ENCODE measurements at regions not wholly inside any gene's neighbourhood (a gene's known extent, or its start where the extent isn't known, plus 50 kb on each side); places are given as distances from the start of the nearest gene placed in this dataset.

DNA sequence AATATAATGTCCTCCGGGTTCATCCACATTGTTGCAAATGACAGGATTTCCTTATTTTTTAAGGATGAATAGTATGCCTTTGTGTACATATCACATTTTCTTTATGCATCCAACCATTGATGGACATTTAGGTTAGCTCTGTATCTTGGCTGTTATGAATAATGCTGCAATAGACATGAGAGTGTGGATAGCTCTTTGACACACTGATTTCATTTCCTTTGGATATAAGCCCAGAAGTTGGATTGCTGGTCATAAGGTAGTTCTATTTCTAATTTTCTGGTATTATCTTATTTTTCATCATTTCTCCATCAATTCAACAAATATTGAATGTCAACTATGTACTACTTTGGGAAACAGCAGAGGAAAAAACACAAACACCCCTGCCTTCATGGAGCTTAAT, 423.3 kb downstream of the MTX2 start:
- in situ Hi-C loops (cut with HindIII; ENCODE audit: low pct_ligation_motif_present, low pct_unique_long_range_greater_than_20kb, low sequenced_read_pairs) = no loop called here

DNA sequence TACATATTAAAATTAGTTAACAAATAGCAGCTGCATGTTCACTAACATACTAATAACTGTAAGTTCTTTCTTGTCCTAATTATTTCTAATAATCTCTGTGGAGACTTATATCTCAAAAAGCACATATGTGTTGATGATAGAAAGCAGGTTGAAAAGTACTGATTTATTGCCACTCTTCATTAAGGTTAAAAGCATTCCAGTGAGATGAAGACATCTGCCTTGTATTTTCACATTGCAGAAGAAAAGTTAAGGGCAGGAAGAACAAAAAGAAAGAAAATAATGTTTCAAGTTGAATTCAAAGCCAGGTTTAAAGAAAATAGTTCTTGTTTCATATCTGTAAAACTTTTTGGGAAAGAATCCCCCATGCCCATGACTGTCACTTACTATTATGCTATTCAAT, 429.9 kb downstream of the MTX2 start:
- no peak for DNase-seq
- in situ Hi-C loops (cut with HindIII; ENCODE audit: low pct_ligation_motif_present, low pct_unique_long_range_greater_than_20kb, low sequenced_read_pairs) = no loop called here

More for the DNA sequence above, 423.3 kb downstream of the MTX2 start:
- no peak for DNase-seq

DNA sequence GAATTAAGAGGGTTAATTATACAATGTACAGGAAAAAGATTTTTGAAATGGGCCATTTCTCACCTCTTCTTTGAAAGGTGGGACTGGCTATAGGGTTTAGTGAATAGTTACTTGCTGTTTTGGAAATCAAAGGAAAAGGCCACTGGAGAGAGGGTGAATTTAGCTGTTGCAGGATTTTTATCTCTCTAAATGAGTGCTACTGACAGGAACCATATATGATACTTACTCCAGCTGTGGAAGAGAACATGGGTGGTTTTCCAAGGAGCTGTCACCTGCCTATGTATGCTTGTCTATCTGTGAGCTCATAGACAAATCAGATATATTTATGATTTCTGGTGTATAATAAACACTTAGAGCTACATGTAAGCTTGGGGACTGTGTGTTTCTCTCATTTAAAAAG, 430.4 kb downstream of the MTX2 start:
- in situ Hi-C loops (cut with HindIII; ENCODE audit: low pct_ligation_motif_present, low pct_unique_long_range_greater_than_20kb, low sequenced_read_pairs) = no loop called here

DNA sequence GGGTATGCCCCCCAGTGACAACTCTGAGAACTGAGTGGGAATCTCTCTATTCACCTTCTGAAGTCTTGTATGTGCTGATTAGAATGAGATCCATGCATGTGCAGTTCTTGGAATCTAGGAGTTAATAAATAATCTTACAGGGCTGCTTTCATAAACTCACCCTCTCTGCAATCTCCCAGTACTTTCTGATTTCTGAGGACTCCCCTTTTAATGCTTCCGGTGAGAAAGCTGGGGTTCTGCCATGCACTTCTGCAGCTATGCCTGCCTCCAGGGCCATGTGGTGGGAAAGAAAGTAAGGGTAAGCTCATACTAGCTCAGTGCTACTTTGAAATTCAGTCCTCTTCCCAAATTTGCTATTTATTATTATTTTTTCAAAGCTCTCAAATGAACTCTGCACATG, 432.9 kb downstream of the MTX2 start:
- in situ Hi-C loops (cut with HindIII; ENCODE audit: low pct_ligation_motif_present, low pct_unique_long_range_greater_than_20kb, low sequenced_read_pairs) = no loop called here
- peak; percentile 21 for DNase-seq

More for the DNA sequence above, 430.4 kb downstream of the MTX2 start:
- DNase-seq = no peak

DNA sequence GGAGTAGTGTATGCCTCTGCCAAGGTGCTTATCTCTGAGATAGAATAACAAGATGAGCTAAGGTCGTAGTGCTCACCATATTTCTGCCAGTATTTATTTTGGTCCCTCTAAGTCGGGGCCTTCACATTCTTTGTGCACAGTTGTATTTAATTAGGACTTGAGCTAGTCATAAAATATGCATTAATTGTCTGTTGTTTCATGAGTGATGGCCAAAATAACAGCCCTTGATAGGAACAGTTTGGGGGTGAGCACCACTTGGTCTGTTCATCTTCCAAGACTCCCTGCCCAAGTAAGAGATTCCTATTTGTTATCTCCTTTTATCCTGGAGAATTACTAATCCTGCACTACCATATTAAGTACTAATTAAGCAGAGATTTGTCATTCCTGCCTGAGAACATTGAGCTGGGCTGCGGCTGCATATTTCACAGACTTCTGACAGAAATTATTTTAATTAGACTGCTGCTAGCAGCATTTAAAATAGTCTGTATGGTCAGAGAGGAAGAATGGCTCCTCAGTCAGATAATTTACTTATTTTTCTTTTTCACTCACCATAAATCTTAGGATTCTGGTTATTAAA, 435.1 kb downstream of the MTX2 start:
- no peak for DNase-seq
- in situ Hi-C loops (cut with HindIII; ENCODE audit: low pct_ligation_motif_present, low pct_unique_long_range_greater_than_20kb, low sequenced_read_pairs) = no loop called here

DNA sequence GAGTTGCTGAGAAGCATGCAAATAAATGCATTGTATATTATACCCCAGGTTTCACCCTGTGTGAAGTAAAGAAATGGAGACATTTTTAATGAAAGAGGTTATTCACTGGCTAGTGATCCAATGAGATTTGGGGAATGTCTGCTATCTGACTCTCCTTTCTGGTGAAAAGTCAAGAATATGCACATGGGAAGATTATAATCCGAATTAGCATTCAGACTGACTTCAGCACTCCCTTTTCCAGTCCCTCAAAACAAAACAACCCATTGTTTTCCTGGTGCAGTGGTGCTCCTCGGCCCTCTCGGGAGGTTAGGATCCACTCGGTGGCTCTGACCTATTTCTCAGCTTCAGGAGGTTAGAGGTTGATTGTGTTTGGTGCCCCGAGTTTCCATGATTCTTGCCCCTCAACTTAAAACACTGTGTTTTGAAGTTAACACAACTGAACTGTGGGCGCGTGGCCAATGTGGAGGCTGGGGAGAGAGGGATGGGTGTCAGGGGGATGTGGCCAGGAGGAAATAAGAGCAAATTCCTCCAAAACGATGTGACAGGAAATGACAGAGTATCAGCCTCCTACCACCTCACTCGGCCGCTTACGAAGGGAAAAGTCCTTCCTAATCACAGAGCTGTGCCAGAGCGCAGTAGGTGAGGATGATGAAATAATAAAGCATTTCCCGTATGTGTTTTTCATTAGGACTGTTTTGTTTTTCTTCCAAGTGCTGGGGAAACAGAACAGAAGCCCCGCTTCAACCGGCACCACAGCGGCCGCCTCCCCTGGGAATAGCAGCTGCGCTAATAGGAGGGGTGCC, 440.1 kb downstream of the MTX2 start:
- no peak for DNase-seq
- in situ Hi-C loops (cut with HindIII; ENCODE audit: low pct_ligation_motif_present, low pct_unique_long_range_greater_than_20kb, low sequenced_read_pairs) = no loop called here

DNA sequence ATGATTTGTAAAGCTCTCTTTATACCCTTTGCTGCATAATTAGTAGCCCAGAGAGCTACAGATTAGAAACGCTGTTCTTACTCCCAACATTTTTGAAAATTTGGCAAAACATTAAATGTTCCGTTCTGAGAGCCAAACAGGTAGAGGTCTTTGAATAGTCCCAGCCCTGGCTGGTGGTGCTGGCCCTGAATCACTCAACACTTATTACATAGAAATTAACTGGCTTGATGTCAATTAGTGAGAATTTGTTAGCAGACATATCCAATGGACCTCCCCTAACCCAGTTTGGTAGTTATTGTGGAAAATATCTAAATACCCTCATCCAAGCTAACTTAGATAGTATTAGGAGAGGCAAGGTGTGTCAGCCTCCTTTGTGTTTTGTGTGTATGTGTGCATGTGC, 440.7 kb downstream of the MTX2 start:
- in situ Hi-C loops (cut with HindIII; ENCODE audit: low pct_ligation_motif_present, low pct_unique_long_range_greater_than_20kb, low sequenced_read_pairs) = no loop called here
- no peak for DNase-seq

DNA sequence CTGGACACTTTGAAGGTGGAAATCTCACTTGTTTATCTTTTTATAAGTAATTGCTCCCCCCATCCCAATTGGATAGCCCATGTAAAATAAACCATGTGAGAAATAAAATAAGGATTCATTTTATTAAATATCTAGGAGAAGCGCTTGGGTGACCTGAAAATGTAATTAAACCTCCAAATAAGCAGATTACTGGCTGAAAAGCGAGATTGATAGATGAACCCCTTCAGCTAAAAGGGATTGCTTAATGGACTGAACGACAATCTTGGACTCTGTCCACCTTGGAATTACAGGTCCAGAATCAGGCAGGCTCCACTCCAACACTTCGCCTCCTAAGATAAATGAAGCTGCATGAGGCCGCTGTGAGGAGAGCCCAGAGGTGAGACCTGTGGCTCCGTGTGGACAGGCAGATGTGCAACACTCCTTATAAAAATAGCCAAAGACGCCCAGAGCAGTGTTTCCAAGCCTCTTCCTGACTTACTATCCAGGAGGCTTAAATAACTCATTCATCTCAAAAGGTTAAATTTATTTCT, 441.5 kb downstream of the MTX2 start:
- DNase-seq = no peak
- in situ Hi-C loops (cut with HindIII; ENCODE audit: low pct_ligation_motif_present, low pct_unique_long_range_greater_than_20kb, low sequenced_read_pairs) = no loop called here

DNA sequence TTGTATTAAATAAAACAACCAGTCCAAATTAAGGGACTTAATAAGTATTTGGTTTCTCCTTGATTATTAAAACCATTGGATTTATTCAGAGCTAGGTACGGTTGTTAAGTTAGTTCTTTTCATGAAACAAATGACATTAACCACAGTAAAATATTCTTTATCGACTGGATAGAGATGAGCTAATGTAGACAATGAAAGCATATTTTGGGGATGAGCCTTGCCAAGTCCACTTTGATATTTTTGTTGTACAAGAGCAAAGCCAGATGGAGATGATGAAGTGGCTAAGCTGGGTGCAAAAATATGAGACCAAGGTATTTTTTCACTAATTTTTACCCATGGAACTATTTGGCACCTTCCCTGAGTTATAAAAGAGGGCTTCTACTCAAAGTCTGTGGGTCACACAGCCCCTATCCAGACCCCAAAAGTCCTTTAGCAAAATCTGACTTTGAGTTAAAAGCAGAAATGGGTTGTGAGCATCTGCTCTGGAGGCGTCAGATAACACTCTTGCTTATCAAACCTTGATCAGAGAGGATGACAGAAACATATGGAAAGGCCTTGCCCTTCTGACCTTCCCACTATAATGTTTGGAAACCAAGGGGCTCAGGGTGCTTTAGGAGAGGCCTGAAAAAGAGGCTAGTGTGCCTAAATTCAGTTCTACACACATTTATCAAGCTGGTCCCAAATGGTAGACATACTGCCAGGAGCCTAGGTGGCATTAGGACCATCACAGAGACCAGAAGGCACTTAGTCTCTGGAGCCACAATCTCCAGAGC, 456.8 kb downstream of the MTX2 start:
- no peak for DNase-seq
- in situ Hi-C loops (cut with HindIII; ENCODE audit: low pct_ligation_motif_present, low pct_unique_long_range_greater_than_20kb, low sequenced_read_pairs) = no loop called here

DNA sequence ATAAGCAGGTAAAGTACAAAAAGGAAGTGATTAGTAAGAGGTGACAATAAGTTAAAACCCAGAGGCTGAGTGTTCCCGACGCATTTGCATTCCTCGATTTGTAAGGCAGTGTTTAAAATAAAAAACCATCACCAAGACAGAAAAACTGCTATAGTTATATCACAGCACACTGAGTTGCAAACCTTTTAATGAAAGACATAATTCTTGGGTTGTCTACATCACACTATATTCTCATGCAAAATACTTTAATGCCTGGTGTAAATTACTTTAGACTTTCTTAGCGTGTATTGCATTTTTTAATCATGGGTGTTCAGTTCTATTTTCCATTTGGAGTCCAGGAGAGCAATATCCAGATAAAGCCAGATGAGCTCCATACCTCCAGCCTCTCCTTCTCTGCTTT, 458.5 kb downstream of the MTX2 start:
- in situ Hi-C loops (cut with HindIII; ENCODE audit: low pct_ligation_motif_present, low pct_unique_long_range_greater_than_20kb, low sequenced_read_pairs) = no loop called here
- no peak for DNase-seq

DNA sequence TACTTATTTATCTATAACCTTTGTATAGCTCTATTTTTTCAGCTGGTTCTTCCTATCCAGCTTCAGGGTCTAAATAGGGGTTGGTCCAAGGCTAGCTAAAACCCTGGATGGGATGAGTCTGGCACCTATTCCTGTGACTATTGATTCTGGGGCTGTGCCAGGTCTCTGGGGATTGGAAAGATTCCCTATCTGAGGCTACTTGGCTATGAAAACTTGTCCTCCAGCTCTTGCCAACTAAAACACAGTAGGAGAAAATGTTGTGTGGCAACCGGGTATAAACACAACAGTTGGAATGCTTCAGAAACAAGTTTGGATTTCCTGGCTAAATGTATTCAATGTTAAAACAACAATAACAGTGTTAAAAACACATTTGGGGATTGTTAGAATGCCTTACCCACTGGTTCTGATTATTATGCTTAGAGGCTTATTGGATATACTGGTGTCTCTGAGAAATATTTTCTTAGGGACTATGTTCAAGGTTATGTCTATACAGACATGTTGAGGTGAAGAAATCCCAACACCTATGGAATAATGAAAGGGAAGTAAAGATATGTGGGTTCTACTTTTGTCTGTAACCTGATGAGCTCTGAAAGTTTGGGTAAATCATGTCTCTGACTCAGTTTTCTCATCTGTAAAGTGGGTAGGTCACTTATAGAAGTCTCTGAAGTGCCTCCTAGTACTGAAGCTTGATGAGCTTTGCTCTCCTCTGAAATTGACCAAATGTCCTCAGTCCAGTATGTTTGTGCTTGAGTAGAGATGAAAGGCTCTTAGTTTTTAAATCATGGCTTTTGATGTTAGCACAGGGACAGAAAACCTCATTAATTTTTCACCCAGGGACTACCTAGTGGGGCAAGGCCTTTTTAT, 460.7 kb downstream of the MTX2 start:
- DNase-seq = no peak
- in situ Hi-C loops (cut with HindIII; ENCODE audit: low pct_ligation_motif_present, low pct_unique_long_range_greater_than_20kb, low sequenced_read_pairs) = no loop called here

DNA sequence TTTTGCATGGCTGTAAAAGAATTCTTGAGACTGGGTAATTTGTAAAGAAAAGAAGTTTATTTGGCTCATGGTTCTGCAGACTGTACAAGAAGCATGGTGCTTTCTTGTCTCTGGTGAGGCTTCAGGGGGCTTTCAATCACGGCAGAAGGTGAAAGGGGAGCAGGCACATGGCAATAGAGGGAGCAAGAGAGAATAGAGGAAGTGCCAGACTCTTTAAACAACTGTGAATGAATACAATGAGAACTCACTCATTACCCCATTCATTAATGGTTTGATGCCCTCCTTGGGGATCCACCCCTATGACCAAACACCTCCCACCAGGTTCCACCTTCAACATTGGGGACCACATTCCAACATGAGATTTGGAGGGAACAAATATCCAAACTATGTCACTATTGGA, 463.5 kb downstream of the MTX2 start:
- no peak for DNase-seq
- in situ Hi-C loops (cut with HindIII; ENCODE audit: low pct_ligation_motif_present, low pct_unique_long_range_greater_than_20kb, low sequenced_read_pairs) = no loop called here

DNA sequence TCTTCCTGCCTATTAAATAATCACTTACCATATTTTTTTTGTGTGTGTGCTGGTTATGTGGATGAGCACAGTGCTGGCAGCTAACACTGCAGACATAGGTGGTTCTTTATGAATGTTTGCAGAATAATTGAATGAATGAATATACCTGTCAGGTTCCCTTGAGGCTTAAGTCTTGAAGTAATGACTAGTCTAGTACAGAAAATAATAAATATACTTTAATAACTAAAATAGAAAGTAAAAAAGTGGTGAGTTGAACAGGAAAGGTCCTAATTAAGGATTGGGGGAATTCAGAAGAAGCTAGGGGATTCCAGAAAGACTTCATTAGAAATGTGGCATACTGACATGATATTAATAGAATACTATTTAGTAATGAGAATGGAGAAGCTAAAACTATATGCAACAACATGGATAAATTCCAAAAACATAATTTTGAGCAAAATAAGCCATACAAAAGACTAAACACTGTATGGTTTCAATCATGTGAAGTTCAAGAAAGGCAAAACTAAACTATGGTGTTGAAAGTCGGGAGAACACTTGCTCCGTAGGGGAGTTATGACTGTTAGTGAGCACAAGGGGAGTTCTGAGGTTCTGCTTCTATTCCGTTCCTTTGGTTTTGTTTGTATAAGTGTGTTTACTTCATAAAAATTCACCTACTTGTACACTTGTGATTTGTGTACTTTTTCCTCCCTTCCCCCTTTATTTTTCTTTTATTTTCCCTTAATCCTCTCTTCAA, 464.6 kb downstream of the MTX2 start:
- in situ Hi-C loops (cut with HindIII; ENCODE audit: low pct_ligation_motif_present, low pct_unique_long_range_greater_than_20kb, low sequenced_read_pairs) = no loop called here
- no peak for DNase-seq

DNA sequence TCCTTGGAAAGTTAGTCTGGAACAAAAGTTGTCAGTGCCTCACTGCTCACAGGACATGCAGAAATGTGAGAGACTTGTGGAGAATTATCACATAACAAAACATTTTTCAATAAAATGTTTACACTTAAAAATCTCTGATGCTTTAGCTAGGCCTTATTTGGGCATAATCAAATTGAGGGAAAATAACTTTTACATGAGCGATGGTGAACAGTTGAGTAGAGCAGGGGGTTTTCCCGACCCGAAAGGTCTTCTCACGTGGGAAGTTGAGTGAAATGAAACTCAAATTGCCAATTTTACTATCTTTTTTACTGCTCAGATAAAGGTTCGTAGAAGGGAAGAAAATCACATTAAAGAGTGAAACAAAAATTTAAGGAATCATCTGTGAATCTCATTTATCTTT, 465.6 kb downstream of the MTX2 start:
- no peak for DNase-seq
- in situ Hi-C loops (cut with HindIII; ENCODE audit: low pct_ligation_motif_present, low pct_unique_long_range_greater_than_20kb, low sequenced_read_pairs) = no loop called here

DNA sequence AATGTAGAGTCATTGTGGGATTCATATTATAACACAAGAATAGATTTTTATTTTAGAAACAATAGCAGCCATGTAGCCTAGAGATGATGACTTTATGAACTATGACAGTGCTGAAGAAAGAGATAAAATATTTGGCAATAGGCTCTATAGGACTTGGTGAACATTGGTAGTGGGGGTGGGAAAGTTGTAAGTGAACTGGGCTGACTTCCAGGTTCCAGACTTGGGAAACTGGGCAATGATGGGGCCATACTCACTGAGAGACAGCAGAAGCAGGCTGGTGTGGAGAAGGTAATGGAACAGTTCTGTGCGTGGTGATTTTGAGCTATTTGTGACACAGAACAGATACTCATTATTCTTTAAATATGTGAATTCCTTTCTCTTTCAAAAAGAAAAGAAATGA, 470.3 kb upstream of the HNRNPA3 start:
- in situ Hi-C loops (cut with HindIII; ENCODE audit: low pct_ligation_motif_present, low pct_unique_long_range_greater_than_20kb, low sequenced_read_pairs) = no loop called here
- no peak for DNase-seq

DNA sequence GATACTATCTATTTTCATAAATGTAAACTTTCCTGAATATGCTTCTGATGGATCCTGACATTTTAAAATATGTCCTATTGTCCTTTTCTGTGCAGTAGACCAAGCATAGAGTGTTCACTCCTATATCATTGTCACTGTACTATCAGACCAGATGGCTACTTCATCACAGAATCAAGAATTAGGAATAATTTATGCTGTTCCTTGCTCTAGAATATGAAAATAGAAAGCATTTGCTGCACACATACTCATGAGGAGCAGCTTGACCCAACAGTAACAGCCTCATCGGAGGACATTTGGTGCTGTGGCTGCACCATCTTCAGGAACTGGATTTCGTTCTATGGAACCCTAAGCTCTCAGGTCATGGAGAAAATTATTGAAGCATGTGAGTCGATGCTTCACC, 468.9 kb upstream of the HNRNPA3 start:
- in situ Hi-C loops (cut with HindIII; ENCODE audit: low pct_ligation_motif_present, low pct_unique_long_range_greater_than_20kb, low sequenced_read_pairs) = no loop called here

DNA sequence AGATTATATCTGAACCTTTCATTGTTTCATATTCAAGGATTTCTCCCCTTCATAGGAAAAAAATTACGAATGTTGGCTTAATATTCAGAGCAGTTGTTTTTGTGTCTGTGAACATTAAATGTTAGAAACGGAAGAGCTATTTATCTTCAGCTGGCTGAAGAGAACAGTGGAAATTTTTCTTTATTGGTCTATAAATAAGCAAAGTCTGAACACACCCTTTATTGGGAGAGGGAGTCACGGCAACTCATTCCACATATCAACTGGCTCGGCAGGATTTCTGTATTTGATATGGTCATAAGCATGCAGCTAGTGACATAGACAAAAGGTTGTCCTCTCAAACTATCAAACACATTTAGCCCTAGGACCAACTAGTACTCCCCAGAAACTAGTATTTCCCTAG, 468.4 kb upstream of the HNRNPA3 start:
- in situ Hi-C loops (cut with HindIII; ENCODE audit: low pct_ligation_motif_present, low pct_unique_long_range_greater_than_20kb, low sequenced_read_pairs) = no loop called here
- DNase-seq = no peak

More for the DNA sequence above, 468.9 kb upstream of the HNRNPA3 start:
- no peak for DNase-seq
